IMR-90 (cell line): ENCODE measurements at regions not wholly inside any gene's neighbourhood (a gene's known extent, or its start where the extent isn't known, plus 50 kb on each side); places are given as distances from the start of the nearest gene placed in this dataset.

Experiments
- ATAC-seq: fragments of 200-7000 bp; cut with Tn5 transposase; 2 replicates; pipeline ENCODE4 v1.9.1; 2020; ENCODE audit warnings: low read depth, mild to moderate bottlenecking, moderate library complexity
- BruUV-seq: library from RNA; stranded (reverse); fragments of 400-500 nt; replicated peaks from 2 replicates; lab custom pipeline; 2021; lab: Mats Ljungman, UMichigan
- CTCF ChIA-PET: fragments of 300-600 bp; formaldehyde crosslinking; extraction: SDS; loops from one replicate; lab custom pipeline; 2021; ENCODE audit warnings: antibody characterized with exemption; lab: Yijun Ruan, JAX
- POLR2A ChIA-PET: fragments of 300-600 bp; sonication (Branson Sonifier 250); formaldehyde crosslinking; loops from one replicate; lab custom pipeline; 2022; ENCODE audit warnings: antibody characterized with exemption; ENCODE audit not compliant: unreplicated experiment; lab: Charles Lee
- DNase-seq: peaks from one replicate; pipeline ENCODE4 v3.0.0; 2013
- H2AFZ ChIP-seq: replicated peaks from 2 replicates; pipeline ENCODE3; 2013; ENCODE audit warnings: low read length, mild to moderate bottlenecking; ENCODE audit not compliant: poor library complexity
- H2AK5ac ChIP-seq: 2 replicates; pipeline ENCODE4 v1.6.1; 2013; ENCODE audit warnings: low read depth, low read length, inconsistent platforms
- H2AK9ac ChIP-seq: replicated peaks from 2 replicates; pipeline ENCODE3; 2013; ENCODE audit warnings: mild to moderate bottlenecking, low read depth, low read length, moderate library complexity; ENCODE audit not compliant: poor library complexity
- H2BK120ac ChIP-seq: 2 replicates; pipeline ENCODE4 v1.6.1; 2013; ENCODE audit warnings: low read depth, low read length, inconsistent platforms
- H2BK15ac ChIP-seq: 3 replicates; pipeline ENCODE4 v1.6.1; 2013; ENCODE audit warnings: low read depth, low read length, inconsistent platforms
- H2BK20ac ChIP-seq: 2 replicates; pipeline ENCODE4 v1.6.1; 2013; ENCODE audit warnings: low read depth, mild to moderate bottlenecking, inconsistent platforms, low read length, moderate library complexity
- H2BK5ac ChIP-seq: 2 replicates; pipeline ENCODE4 v1.6.1; 2013; ENCODE audit warnings: mild to moderate bottlenecking, low read depth, low read length, inconsistent platforms; ENCODE audit not compliant: poor library complexity, severe bottlenecking
- H3K14ac ChIP-seq: replicated peaks from 2 replicates; pipeline ENCODE4 v1.6.1; 2013; ENCODE audit warnings: low read depth, low read length, inconsistent platforms
- H3K18ac ChIP-seq: 2 replicates; pipeline ENCODE4 v1.6.1; 2013; ENCODE audit warnings: low read depth, low read length, control low read depth
- H3K23ac ChIP-seq: 2 replicates; pipeline ENCODE4 v1.6.1; 2013; ENCODE audit warnings: low read depth, low read length, inconsistent platforms
- H3K27ac ChIP-seq: 2 replicates; pipeline ENCODE4 v1.5.1; 2013; ENCODE audit warnings: mild to moderate bottlenecking, control low read depth, low read length; ENCODE audit not compliant: insufficient read depth
- H3K27me3 ChIP-seq: 2 replicates; pipeline ENCODE4 v1.6.1; 2013; ENCODE audit warnings: low read length; ENCODE audit not compliant: control insufficient read depth, insufficient read depth
- H3K36me3 ChIP-seq: 2 replicates; pipeline ENCODE4 v1.6.1; 2013; ENCODE audit warnings: low read length, mixed read lengths; ENCODE audit not compliant: control insufficient read depth, insufficient read depth
- H3K4ac ChIP-seq: 2 replicates; pipeline ENCODE4 v1.6.1; 2013; ENCODE audit warnings: low read depth, low read length, inconsistent platforms
- H3K4me1 ChIP-seq: 2 replicates; pipeline ENCODE4 v1.6.1; 2013; ENCODE audit warnings: low read length, mixed read lengths; ENCODE audit not compliant: control insufficient read depth, insufficient read depth
- H3K4me2 ChIP-seq: 2 replicates; pipeline ENCODE4 v1.6.1; 2013; ENCODE audit warnings: low read depth, mild to moderate bottlenecking, control low read depth, low read length, moderate library complexity
- H3K4me3 ChIP-seq: 2 replicates; pipeline ENCODE4 v1.5.1; 2013; ENCODE audit warnings: low read depth, mild to moderate bottlenecking, control low read depth, low read length, moderate library complexity; ENCODE audit not compliant: insufficient read depth
- H3K56ac ChIP-seq: 2 replicates; pipeline ENCODE4 v1.6.1; 2013; ENCODE audit warnings: low read length, inconsistent platforms; ENCODE audit not compliant: insufficient read depth; ENCODE audit errors: extremely low read depth
- H3K79me1 ChIP-seq, 2 experiments: 2 replicates each; pipeline ENCODE4 v1.6.1; 2013; ENCODE audit warnings: low read length in 2 of 2, inconsistent platforms in 1 of 2, low read depth in 1 of 2
- H3K9ac ChIP-seq: 2 replicates; pipeline ENCODE4 v1.6.1; 2013; ENCODE audit warnings: low read depth, low read length, control low read depth
- H3K9me1 ChIP-seq: 2 replicates; pipeline ENCODE4 v1.6.1; 2013; ENCODE audit warnings: low read length, inconsistent platforms; ENCODE audit not compliant: insufficient read depth
- H3K9me3 ChIP-seq: 2 replicates; pipeline ENCODE4 v1.6.1; 2013; ENCODE audit warnings: low read length; ENCODE audit not compliant: control insufficient read depth, insufficient read depth
- H4K20me1 ChIP-seq: 2 replicates; pipeline ENCODE4 v1.6.1; 2013; ENCODE audit warnings: low read length, inconsistent platforms; ENCODE audit not compliant: insufficient read depth
- H4K5ac ChIP-seq: 2 replicates; pipeline ENCODE4 v1.6.1; 2013; ENCODE audit warnings: mild to moderate bottlenecking, low read depth, low read length, control low read depth
- H4K8ac ChIP-seq, 2 experiments: 2 replicates each; pipeline ENCODE4 v1.6.1; 2013; ENCODE audit warnings: low read depth in 2 of 2, low read length in 2 of 2, control low read depth in 1 of 2, inconsistent platforms in 1 of 2
- H4K91ac ChIP-seq: 2 replicates; pipeline ENCODE4 v1.6.1; 2013; ENCODE audit warnings: low read depth, low read length, inconsistent platforms; ENCODE audit not compliant: insufficient read depth
- CHD1 ChIP-seq: IDR thresholded peaks from 2 replicates; pipeline ENCODE4 v1.6.1; 2012; ENCODE audit warnings: low read depth, low read length, improper control_type of control experiment
- MAZ ChIP-seq: IDR thresholded peaks from 2 replicates; pipeline ENCODE4 v1.6.1; 2012; ENCODE audit warnings: low read depth, mild to moderate bottlenecking, low read length, improper control_type of control experiment, moderate library complexity, borderline replicate concordance
- WGBS, 2 experiments: methylation state at CpG; one replicate each; pipeline versions ENCODE4 v1.1.5 to v1.1.7; 2013; ENCODE audit warnings: missing lambda C conversion rate in 2 of 2; ENCODE audit not compliant: insufficient read length in 1 of 2; ENCODE audit errors: extremely low coverage in 2 of 2; 5-methylcytosine and 5-hydroxymethylcytosine counted together
- dilution Hi-C: fragments of 300-500 bp; cut with HindIII; formaldehyde crosslinking; loops from one replicate; pipeline ENCODE4 v1.14.3; 2018; ENCODE audit warnings: low sequenced_read_pairs; ENCODE audit not compliant: unreplicated experiment
- in situ Hi-C: fragments of 300-500 bp; cut with MboI; formaldehyde crosslinking; loops from 3 replicates; pipeline ENCODE4 v1.14.3; 2019; ENCODE audit warnings: low sequenced_read_pairs, inconsistent platforms, mixed read lengths
- intact Hi-C: fragments of 100-400 bp; cut with micrococcal nuclease; formaldehyde crosslinking; loops from 2 replicates; pipeline ENCODE4 v1.10.0; 2022
- TF ChIP-seq, protein P1 (sequence below): fragments of 150-350 bp; IDR thresholded peaks from 2 replicates; pipeline ENCODE4 v1.6.1; 2016; ENCODE audit warnings: low read depth, mild to moderate bottlenecking, low read length, moderate library complexity, borderline replicate concordance

DNA sequence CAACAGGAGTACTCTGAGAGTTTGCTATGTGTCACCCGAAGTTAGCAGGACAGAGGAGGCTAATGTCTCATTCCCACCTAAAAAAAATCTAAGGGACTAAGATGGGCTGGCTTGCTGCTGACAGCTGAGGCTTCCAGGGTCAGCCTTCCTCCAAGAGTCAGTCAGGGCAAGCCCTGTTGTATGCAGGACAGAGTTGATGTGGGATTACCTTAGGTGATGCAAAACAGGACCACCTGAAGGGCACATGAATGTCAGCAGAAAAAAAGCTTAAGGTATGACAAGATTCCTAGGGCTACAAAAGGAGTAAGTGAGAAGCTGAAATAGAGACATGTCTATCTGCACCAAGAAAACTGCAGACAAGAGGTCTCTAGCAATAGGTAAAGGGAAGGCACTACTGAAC is 151.5 kb downstream of the NHLRC3 start:
- BruUV-seq, result no TSS peak
- Histone ChIP-seq H4K91ac (no peak overlapping the region), H3K56ac (no peak overlapping the region), H2BK20ac (no peak overlapping the region), H3K4me3 (no peak overlapping the region), H3K36me3 (no peaks in the 10 kb centered on the region), H2BK120ac (no peak overlapping the region), H2AK9ac (no peak overlapping the region), H3K9me3 (no peaks in the 10 kb centered on the region), H3K14ac (no peak overlapping the region), H3K9ac (no peak overlapping the region), H3K4me1 (no peaks in the 10 kb centered on the region), H3K79me1 (no peaks in the 10 kb centered on the region), H2AK5ac (no peak overlapping the region), H3K27me3 (no peaks in the 10 kb centered on the region), H2BK5ac (no peak overlapping the region), H4K20me1 (no peaks in the 10 kb centered on the region), H3K4ac (no peak overlapping the region), H4K8ac (no peak overlapping the region), H3K9me1 (no peaks in the 10 kb centered on the region), H3K18ac (no peak overlapping the region), H2BK15ac (no peak overlapping the region), H3K27ac (no peak overlapping the region), H4K5ac (no peak overlapping the region), H2AFZ (no peak overlapping the region), H3K4me2 (no peak overlapping the region), H3K23ac (no peak overlapping the region)
- no peak for DNase-seq
- dilution Hi-C loops (no loop called here), in situ Hi-C loops (no loop called here), intact Hi-C loops (no loop called here)
- POLR2A ChIA-PET, result no interaction called here
- CTCF ChIA-PET, result interaction anchor here (0.6 kb wide), 1 partner anchor 270 kb away, joined by 4 read pairs; no protein-coding TSS in a partner anchor
- TF ChIP-seq, protein P1, sequence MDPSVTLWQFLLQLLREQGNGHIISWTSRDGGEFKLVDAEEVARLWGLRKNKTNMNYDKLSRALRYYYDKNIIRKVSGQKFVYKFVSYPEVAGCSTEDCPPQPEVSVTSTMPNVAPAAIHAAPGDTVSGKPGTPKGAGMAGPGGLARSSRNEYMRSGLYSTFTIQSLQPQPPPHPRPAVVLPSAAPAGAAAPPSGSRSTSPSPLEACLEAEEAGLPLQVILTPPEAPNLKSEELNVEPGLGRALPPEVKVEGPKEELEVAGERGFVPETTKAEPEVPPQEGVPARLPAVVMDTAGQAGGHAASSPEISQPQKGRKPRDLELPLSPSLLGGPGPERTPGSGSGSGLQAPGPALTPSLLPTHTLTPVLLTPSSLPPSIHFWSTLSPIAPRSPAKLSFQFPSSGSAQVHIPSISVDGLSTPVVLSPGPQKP, result no peak
- TF ChIP-seq MAZ (no peak), CHD1 (no peak)
- no peak for ATAC-seq
- WGBS, 2 experiments, result no CpG with 5 or more reads among the region's 1 CpG
